Keratinocyte (primary cell): ENCODE measurements at regions not wholly inside any gene's neighbourhood (a gene's known extent, or its start where the extent isn't known, plus 50 kb on each side); places are given as distances from the start of the nearest gene placed in this dataset.

Experiments
- DNase-seq: peaks from one replicate; pipeline ENCODE4 v3.0.0-alpha.2; 2011; ENCODE audit warnings: low read depth, missing footprints, low spot score
- FAIRE-seq: peaks from 2 replicates; lab custom pipeline; 2011; peaks lifted over from hg19 to GRCh38; lab: Jason Lieb, UNC
- H2AFZ ChIP-seq: 2 replicates; pipeline ENCODE4 v1.6.0; 2012; ENCODE audit warnings: low read length, control low read depth, inconsistent platforms; ENCODE audit not compliant: control insufficient read depth
- H3K27ac ChIP-seq: 2 replicates; pipeline ENCODE4 v1.5.1; 2011; ENCODE audit warnings: low read length; ENCODE audit not compliant: control insufficient read depth, insufficient read depth
- H3K27me3 ChIP-seq: 3 replicates; pipeline ENCODE4 v1.6.0; 2011; ENCODE audit warnings: low read length; ENCODE audit not compliant: control insufficient read depth, insufficient read depth; ENCODE audit errors: extremely low read depth
- H3K36me3 ChIP-seq, 2 experiments: 2 replicates in 1 of 2; 3 replicates in 1 of 2; pipeline ENCODE4 v1.5.1; 2011; ENCODE audit warnings: low read length in 2 of 2, mild to moderate bottlenecking in 1 of 2; ENCODE audit not compliant: control insufficient read depth in 2 of 2, insufficient read depth in 2 of 2; ENCODE audit errors: extremely low read depth in 1 of 2
- H3K4me1 ChIP-seq: 3 replicates; pipeline ENCODE4 v1.5.1; 2011; ENCODE audit warnings: low read length; ENCODE audit not compliant: control insufficient read depth, insufficient read depth; ENCODE audit errors: extremely low read depth
- H3K4me2 ChIP-seq: 3 replicates; pipeline ENCODE4 v1.6.0; 2011; ENCODE audit warnings: low read depth, low read length; ENCODE audit not compliant: control insufficient read depth, insufficient read depth; ENCODE audit errors: extremely low read depth
- H3K4me3 ChIP-seq, 3 experiments: fragments of 200-600 bp in 1 of 3; sonication (generic) in 1 of 3; 2 replicates in 2 of 3; 3 replicates in 1 of 3; pipeline ENCODE4 v1.5.1; 2011 to 2016; ENCODE audit warnings: low read length in 3 of 3, mild to moderate bottlenecking in 3 of 3, control low read depth in 2 of 3, inconsistent platforms in 1 of 3, low read depth in 1 of 3, mixed read lengths in 1 of 3, mixed run types in 1 of 3, moderate library complexity in 1 of 3; ENCODE audit not compliant: control insufficient read depth in 2 of 3, insufficient read depth in 2 of 3; ENCODE audit errors: extremely low read depth in 1 of 3
- H3K79me2 ChIP-seq: 2 replicates; pipeline ENCODE4 v1.6.0; 2012; ENCODE audit warnings: low read length; ENCODE audit not compliant: control insufficient read depth, insufficient read depth
- H3K9ac ChIP-seq: 3 replicates; pipeline ENCODE4 v1.6.0; 2011; ENCODE audit warnings: low read length; ENCODE audit not compliant: control insufficient read depth, insufficient read depth; ENCODE audit errors: extremely low read depth
- H3K9me1 ChIP-seq: 3 replicates; pipeline ENCODE4 v1.6.0; 2011; ENCODE audit warnings: low read length; ENCODE audit not compliant: control insufficient read depth, insufficient read depth; ENCODE audit errors: extremely low read depth
- H3K9me3 ChIP-seq: 2 replicates; pipeline ENCODE4 v1.5.1; 2012; ENCODE audit warnings: low read depth, low read length; ENCODE audit not compliant: control insufficient read depth
- H4K20me1 ChIP-seq: 3 replicates; pipeline ENCODE4 v1.6.0; 2011; ENCODE audit warnings: low read length; ENCODE audit not compliant: control insufficient read depth, insufficient read depth; ENCODE audit errors: extremely low read depth
- CTCF ChIP-seq, 3 experiments: IDR thresholded peaks in 1 of 3; conservative IDR thresholded peaks in 1 of 3; optimal IDR thresholded peaks in 1 of 3; 2 replicates in 2 of 3; 3 replicates in 1 of 3; pipeline versions ENCODE3 to v1.5.1; 2011; ENCODE audit warnings: low read length in 3 of 3, mild to moderate bottlenecking in 3 of 3, moderate library complexity in 2 of 3, control low read depth in 1 of 3, inconsistent platforms in 1 of 3; ENCODE audit not compliant: insufficient read depth in 2 of 3; ENCODE audit errors: extremely low read depth in 1 of 3
- EZH2 ChIP-seq: IDR thresholded peaks from one replicate; pipeline ENCODE4 v1.6.1; 2012; ENCODE audit warnings: inconsistent platforms, mild to moderate bottlenecking, low read length, moderate library complexity
- dilution Hi-C: fragments of 300-500 bp; cut with MboI; formaldehyde crosslinking; loops from one replicate; pipeline ENCODE4 v1.7.0; 2020; ENCODE audit warnings: low sequenced_read_pairs; ENCODE audit not compliant: extremely low pct_ligation_motif_present

DNA sequence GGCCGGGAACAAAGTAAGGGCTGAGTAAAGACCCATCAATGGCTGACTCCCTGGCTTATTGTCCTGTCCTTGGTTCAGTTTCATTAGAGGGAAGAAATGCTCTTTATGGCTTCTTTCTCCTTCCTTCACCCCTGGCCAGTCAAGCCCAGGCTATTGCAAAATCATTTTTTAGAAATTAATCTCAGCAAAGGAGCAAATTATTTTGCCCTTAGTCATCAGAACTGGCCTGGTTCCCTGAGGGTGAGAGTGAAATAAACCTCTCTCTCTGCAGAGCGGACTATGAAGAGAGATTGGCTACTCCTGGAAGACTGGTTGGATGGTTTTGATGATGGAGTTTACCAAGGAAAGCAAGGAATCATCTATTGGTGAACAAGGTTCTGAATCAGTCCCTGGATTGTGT lies 52.7 kb upstream of the OXTR start:
- Histone ChIP-seq H3K4me3 (no peak overlapping the region), H3K4me1 (peaks cover 3% of the 10 kb centered on the region), H3K9ac (no peak overlapping the region), H3K27ac (no peak overlapping the region), H4K20me1 (no peaks in the 10 kb centered on the region), H3K36me3 (no peaks in the 10 kb centered on the region), H3K9me1 (no peaks in the 10 kb centered on the region), H3K79me2 (no peaks in the 10 kb centered on the region), H3K4me2 (no peak overlapping the region), H3K27me3 (no peaks in the 10 kb centered on the region), H2AFZ (no peak overlapping the region), H3K9me3 (no peaks in the 10 kb centered on the region)
- dilution Hi-C loops = no loop called here
- TF ChIP-seq CTCF (optimal IDR thresholded peaks at IDR 0.05 in 1 of 3, IDR thresholded peaks at IDR 0.05 in 1 of 3, conservative IDR thresholded peaks at IDR 0.05 in 1 of 3; ENCODE audit: extremely low read depth in 1 of 3, insufficient read depth in 2 of 3, low read length in 3 of 3) = no peak
- no peak for TF ChIP-seq EZH2
- DNase-seq (no peak), FAIRE-seq (peak; percentile 59)
